Calu3 (cell line): ENCODE measurements at regions not wholly inside any gene's neighbourhood (a gene's known extent, or its start where the extent isn't known, plus 50 kb on each side); places are given as distances from the start of the nearest gene placed in this dataset.

ENCODE experiments used
- BruUV-seq: library from RNA; stranded (reverse); fragments of 400-500 nt; replicated peaks from 2 replicates; lab custom pipeline; 2021; lab: Mats Ljungman, UMichigan
- CTCF ChIA-PET: fragments of 300-600 bp; sonication (Branson Sonifier 250); formaldehyde crosslinking; loops from one replicate; lab custom pipeline; 2022; ENCODE audit warnings: antibody characterized with exemption; lab: Charles Lee
- DNase-seq: peaks from one replicate; pipeline ENCODE4 v3.0.0; 2022
- H3K27ac Mint-ChIP-seq: one replicate; pipeline ENCODE4 v1.8.0; 2022; ENCODE audit warnings: mixed read lengths; ENCODE audit not compliant: unreplicated experiment
- H3K27me3 Mint-ChIP-seq: one replicate; pipeline ENCODE4 v1.8.0; 2022; ENCODE audit warnings: mixed read lengths; ENCODE audit not compliant: unreplicated experiment
- H3K36me3 Mint-ChIP-seq: one replicate; pipeline ENCODE4 v1.8.0; 2022; ENCODE audit warnings: mild to moderate bottlenecking, moderate library complexity, mixed read lengths; ENCODE audit not compliant: insufficient read depth, unreplicated experiment
- H3K4me1 Mint-ChIP-seq: one replicate; pipeline ENCODE4 v1.8.0; 2022; ENCODE audit warnings: mild to moderate bottlenecking, low read depth, mixed read lengths; ENCODE audit not compliant: unreplicated experiment
- H3K4me3 Mint-ChIP-seq: one replicate; pipeline ENCODE4 v1.8.0; 2022; ENCODE audit warnings: mild to moderate bottlenecking, low read depth, moderate library complexity, mixed read lengths; ENCODE audit not compliant: unreplicated experiment
- H3K9me3 Mint-ChIP-seq: one replicate; pipeline ENCODE4 v1.8.0; 2022; ENCODE audit warnings: low read depth, mixed read lengths; ENCODE audit not compliant: unreplicated experiment
- intact Hi-C: fragments of 100-400 bp; cut with micrococcal nuclease; formaldehyde crosslinking; loops from one replicate; pipeline ENCODE4 v1.10.0; 2022; ENCODE audit not compliant: unreplicated experiment
- TF ChIP-seq, protein P1 (sequence below): fragments of 200-600 bp; IDR thresholded peaks from one replicate; pipeline ENCODE4 v1.8.0; 2022; ENCODE audit warnings: antibody characterized with exemption; ENCODE audit not compliant: unreplicated experiment

DNA sequence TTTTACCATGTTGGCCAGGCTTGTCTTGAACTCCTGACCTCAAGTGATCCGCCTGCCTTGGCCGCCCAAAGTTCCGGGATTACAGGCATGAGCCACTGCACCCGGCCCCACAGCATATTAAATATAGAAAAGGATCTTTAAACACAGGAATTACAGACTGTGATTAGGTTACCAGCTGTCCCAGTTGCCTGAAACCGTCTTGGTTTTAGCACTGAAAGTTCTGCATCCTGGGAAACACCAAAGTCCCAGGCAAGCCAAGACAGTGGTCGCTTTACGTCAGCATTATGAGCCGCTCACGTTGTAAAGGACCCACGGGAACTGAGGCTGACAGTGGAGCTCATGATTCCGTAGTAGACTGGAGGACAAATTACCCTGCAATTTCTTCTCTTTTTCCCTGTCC is 69.0 kb upstream of the FAM180A start:
- Mint-ChIP-seq H3K36me3 (no peaks in the 10 kb centered on the region), H3K4me1 (no peaks in the 10 kb centered on the region), H3K27me3 (peaks cover 85% of the 10 kb centered on the region), H3K9me3 (no peaks in the 10 kb centered on the region), H3K27ac (no peak overlapping the region), H3K4me3 (no peak overlapping the region)
- intact Hi-C loops, result no loop called here
- CTCF ChIA-PET, result no interaction called here
- TF ChIP-seq, protein P1, sequence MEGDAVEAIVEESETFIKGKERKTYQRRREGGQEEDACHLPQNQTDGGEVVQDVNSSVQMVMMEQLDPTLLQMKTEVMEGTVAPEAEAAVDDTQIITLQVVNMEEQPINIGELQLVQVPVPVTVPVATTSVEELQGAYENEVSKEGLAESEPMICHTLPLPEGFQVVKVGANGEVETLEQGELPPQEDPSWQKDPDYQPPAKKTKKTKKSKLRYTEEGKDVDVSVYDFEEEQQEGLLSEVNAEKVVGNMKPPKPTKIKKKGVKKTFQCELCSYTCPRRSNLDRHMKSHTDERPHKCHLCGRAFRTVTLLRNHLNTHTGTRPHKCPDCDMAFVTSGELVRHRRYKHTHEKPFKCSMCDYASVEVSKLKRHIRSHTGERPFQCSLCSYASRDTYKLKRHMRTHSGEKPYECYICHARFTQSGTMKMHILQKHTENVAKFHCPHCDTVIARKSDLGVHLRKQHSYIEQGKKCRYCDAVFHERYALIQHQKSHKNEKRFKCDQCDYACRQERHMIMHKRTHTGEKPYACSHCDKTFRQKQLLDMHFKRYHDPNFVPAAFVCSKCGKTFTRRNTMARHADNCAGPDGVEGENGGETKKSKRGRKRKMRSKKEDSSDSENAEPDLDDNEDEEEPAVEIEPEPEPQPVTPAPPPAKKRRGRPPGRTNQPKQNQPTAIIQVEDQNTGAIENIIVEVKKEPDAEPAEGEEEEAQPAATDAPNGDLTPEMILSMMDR, result no peak
- DNase-seq, result no peak
- no TSS peak for BruUV-seq

DNA sequence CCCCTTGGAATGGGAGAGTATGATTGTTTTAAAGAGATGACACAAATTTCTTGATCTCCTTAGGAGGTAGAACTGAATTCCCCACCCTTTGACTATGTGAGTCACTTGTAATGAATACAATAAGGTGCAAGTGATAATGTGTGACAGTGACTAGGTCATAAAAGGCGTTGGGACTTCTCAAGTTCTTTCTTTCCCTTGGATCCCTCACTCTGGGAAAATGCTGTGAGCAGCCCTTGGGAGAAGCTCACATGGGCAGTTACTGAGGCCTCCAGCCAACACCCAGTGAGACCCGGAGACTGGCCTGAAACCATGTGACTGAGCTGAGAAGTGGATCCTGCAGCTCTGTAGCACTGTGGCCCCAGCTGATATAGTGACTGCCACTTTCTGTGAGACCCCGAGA is 66.4 kb upstream of the FAM180A start:
- DNase-seq, result no peak
- H3K36me3 Mint-ChIP-seq, result no peaks in the 10 kb centered on the region
- H3K4me1 Mint-ChIP-seq, result no peaks in the 10 kb centered on the region
- peaks cover 84% of the 10 kb centered on the region for H3K27me3 Mint-ChIP-seq
- TF ChIP-seq, protein P1, result no peak
- CTCF ChIA-PET, result no interaction called here
- intact Hi-C loops, result no loop called here
- H3K4me3 Mint-ChIP-seq, result no peak overlapping the region
- H3K27ac Mint-ChIP-seq, result no peak overlapping the region
- H3K9me3 Mint-ChIP-seq, result no peaks in the 10 kb centered on the region
- no TSS peak for BruUV-seq

DNA sequence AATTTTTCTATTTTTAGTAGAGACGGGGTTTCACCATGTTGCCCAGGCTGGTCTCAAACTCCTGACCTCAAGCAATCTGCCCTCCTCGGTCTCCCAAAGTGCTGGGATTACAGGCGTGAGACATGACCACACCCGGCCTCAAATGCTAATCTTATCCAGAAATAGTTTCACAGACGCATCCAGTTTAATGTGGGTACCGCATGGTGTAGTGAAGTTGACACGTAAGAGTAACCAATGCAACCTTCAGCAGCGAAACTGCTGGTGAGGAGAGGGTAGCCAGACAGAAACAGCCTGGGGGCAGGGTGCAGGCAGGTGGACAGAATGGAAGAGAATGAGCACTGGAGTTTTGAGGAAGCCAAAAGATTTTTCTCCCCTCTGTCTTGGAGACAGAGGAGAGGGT is 63.5 kb upstream of the FAM180A start:
- Mint-ChIP-seq H3K27me3 (peaks cover 57% of the 10 kb centered on the region), H3K27ac (no peak overlapping the region), H3K36me3 (no peaks in the 10 kb centered on the region), H3K9me3 (no peaks in the 10 kb centered on the region), H3K4me3 (no peak overlapping the region), H3K4me1 (no peaks in the 10 kb centered on the region)
- no TSS peak for BruUV-seq
- no peak for DNase-seq
- TF ChIP-seq, protein P1, result no peak
- intact Hi-C loops, result no loop called here
- CTCF ChIA-PET, result no interaction called here

DNA sequence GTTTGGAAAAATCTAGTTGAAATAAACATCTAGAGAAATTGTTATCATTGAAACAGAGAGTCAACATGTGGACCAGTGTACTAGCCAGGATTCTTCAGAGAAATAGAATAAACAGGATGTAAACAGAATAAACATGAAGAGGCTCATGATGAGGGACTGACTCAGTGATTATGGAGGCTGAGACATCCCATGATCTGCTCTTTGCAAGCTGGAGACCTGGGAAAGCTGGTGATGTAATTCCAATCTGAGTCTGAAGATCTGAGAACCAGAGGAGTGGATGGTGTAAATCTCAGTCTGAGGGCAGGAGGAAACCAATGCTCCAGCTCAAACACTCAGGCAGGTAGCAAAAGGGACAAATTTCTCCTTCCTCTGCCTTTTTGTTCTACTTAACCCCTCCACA is 62.9 kb upstream of the FAM180A start:
- Mint-ChIP-seq H3K9me3 (no peaks in the 10 kb centered on the region), H3K36me3 (no peaks in the 10 kb centered on the region), H3K27ac (no peak overlapping the region), H3K27me3 (peaks cover 57% of the 10 kb centered on the region), H3K4me1 (no peaks in the 10 kb centered on the region), H3K4me3 (no peak overlapping the region)
- no TSS peak for BruUV-seq
- no peak for DNase-seq
- TF ChIP-seq, protein P1, result no peak
- intact Hi-C loops, result no loop called here
- CTCF ChIA-PET, result no interaction called here

DNA sequence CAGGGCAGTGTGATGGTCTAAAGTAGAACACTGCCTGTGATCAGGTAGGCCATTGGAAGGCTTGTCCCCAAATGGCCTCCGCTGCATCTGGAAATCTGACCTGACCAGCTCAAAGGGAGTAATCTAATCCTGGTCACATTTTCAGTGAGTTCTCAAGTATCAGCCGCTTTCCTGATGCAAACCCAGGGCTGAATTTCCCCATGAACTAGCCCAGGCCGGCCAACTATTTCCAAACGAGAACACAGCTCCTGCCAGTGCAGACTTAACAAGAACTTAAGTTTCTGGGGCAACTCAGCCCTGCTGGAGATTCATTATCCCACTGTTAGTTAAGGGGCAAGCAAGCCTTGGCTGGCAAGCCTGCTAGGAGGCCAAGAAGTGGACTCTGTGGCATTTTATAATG is 59.6 kb upstream of the FAM180A start:
- no TSS peak for BruUV-seq
- TF ChIP-seq, protein P1, result no peak
- Mint-ChIP-seq H3K27me3 (peaks cover 25% of the 10 kb centered on the region), H3K9me3 (no peaks in the 10 kb centered on the region), H3K4me1 (peaks cover 3% of the 10 kb centered on the region), H3K4me3 (no peak overlapping the region), H3K36me3 (no peaks in the 10 kb centered on the region), H3K27ac (no peak overlapping the region)
- no peak for DNase-seq
- CTCF ChIA-PET, result no interaction called here
- intact Hi-C loops, result loop anchor here (10.0 kb wide), 2 partner anchors 597 to 1787 kb away; no protein-coding TSS in a partner anchor
